Endothelial cell of umbilical vein (primary cell): ENCODE measurements at regions not wholly inside any gene's neighbourhood (a gene's known extent, or its start where the extent isn't known, plus 50 kb on each side); places are given as distances from the start of the nearest gene placed in this dataset.

Experiments used
- BruUV-seq: library from RNA; stranded (reverse); fragments of 400-500 nt; replicated peaks from 2 replicates; lab custom pipeline; 2021; lab: Mats Ljungman, UMichigan
- CTCF ChIA-PET: fragments of 300-600, 350-600 bp; sonication (Branson Sonifier 250); formaldehyde crosslinking; loops from one replicate; lab custom pipeline; 2021; ENCODE audit warnings: antibody characterized with exemption, inconsistent platforms; lab: Charles Lee
- POLR2A ChIA-PET: fragments of 300-600, 350-600 bp; sonication (Branson Sonifier 250); formaldehyde crosslinking; loops from one replicate; lab custom pipeline; 2021; ENCODE audit warnings: antibody characterized with exemption, inconsistent platforms; lab: Charles Lee
- DNase-seq: peaks from one replicate; pipeline ENCODE4 v3.0.0-alpha.2; 2011; ENCODE audit warnings: low read depth, low spot score
- FAIRE-seq: peaks from 2 replicates; lab custom pipeline; 2011; peaks lifted over from hg19 to GRCh38; lab: Jason Lieb, UNC
- H2AFZ ChIP-seq: 2 replicates; pipeline ENCODE4 v1.6.0; 2012; ENCODE audit warnings: low read depth, low read length, control low read depth, inconsistent platforms
- H3K27ac ChIP-seq: 2 replicates; pipeline ENCODE4 v1.5.1; 2011; ENCODE audit warnings: low read depth, mild to moderate bottlenecking, control low read depth, low read length, moderate library complexity; ENCODE audit not compliant: insufficient read depth
- H3K27me3 ChIP-seq, 2 experiments: 2 replicates each; pipeline versions ENCODE4 v1.6.0 to v1.6.1; 2011; ENCODE audit warnings: low read length in 2 of 2, mixed read lengths in 1 of 2; ENCODE audit not compliant: control insufficient read depth in 2 of 2, insufficient read depth in 2 of 2
- H3K36me3 ChIP-seq, 2 experiments: 2 replicates in 1 of 2; 3 replicates in 1 of 2; pipeline ENCODE4 v1.5.1; 2011; ENCODE audit warnings: low read length in 2 of 2, mild to moderate bottlenecking in 1 of 2, moderate library complexity in 1 of 2; ENCODE audit not compliant: control insufficient read depth in 2 of 2, insufficient read depth in 2 of 2; ENCODE audit errors: extremely low read depth in 1 of 2
- H3K4me1 ChIP-seq: 3 replicates; pipeline ENCODE4 v1.5.1; 2011; ENCODE audit warnings: mild to moderate bottlenecking, low read length; ENCODE audit not compliant: control insufficient read depth, insufficient read depth; ENCODE audit errors: extremely low read depth
- H3K4me2 ChIP-seq: 2 replicates; pipeline ENCODE4 v1.6.1; 2011; ENCODE audit warnings: low read length, control low read depth, mixed read lengths; ENCODE audit not compliant: insufficient read depth
- H3K4me3 ChIP-seq, 3 experiments: fragments of 200-600 bp in 1 of 3; sonication (generic), shearing (Covaris generic) in 1 of 3; replicated peaks in 1 of 3; 2 replicates each; pipeline ENCODE4 v1.5.1; 2011 to 2016; ENCODE audit warnings: control low read depth in 3 of 3, low read length in 3 of 3, mild to moderate bottlenecking in 2 of 3, inconsistent platforms in 1 of 3, low read depth in 1 of 3, moderate library complexity in 1 of 3; ENCODE audit not compliant: insufficient read depth in 1 of 3
- H3K79me2 ChIP-seq: 2 replicates; pipeline ENCODE4 v1.6.0; 2012; ENCODE audit warnings: low read length, inconsistent platforms; ENCODE audit not compliant: control insufficient read depth, insufficient read depth
- H3K9ac ChIP-seq: replicated peaks from 2 replicates; pipeline ENCODE3; 2011; ENCODE audit warnings: low read length, control low read depth; ENCODE audit not compliant: insufficient read depth; ENCODE audit errors: extremely low read depth
- H3K9me1 ChIP-seq: replicated peaks from 3 replicates; pipeline ENCODE4 v1.6.0; 2011; ENCODE audit warnings: mild to moderate bottlenecking, low read length; ENCODE audit not compliant: control insufficient read depth, insufficient read depth; ENCODE audit errors: extremely low read depth
- H3K9me3 ChIP-seq: replicated peaks from 2 replicates; pipeline ENCODE4 v1.5.1; 2012; ENCODE audit warnings: low read length, inconsistent platforms; ENCODE audit not compliant: control insufficient read depth, insufficient read depth
- H4K20me1 ChIP-seq: replicated peaks from 2 replicates; pipeline ENCODE3; 2011; ENCODE audit warnings: mild to moderate bottlenecking, low read length; ENCODE audit not compliant: control insufficient read depth, insufficient read depth; ENCODE audit errors: extremely low read depth
- CTCF ChIP-seq, 2 donors: IDR thresholded peaks; 1 replicate in 1 of 2; 2 replicates in 1 of 2; pipeline ENCODE4 v1.5.1; 2011; ENCODE audit warnings: low read length in 2 of 2, mild to moderate bottlenecking in 2 of 2, moderate library complexity in 2 of 2, control low read depth in 1 of 2, inconsistent platforms in 1 of 2, low read depth in 1 of 2; ENCODE audit not compliant: insufficient read depth in 1 of 2; ENCODE audit errors: extremely low read depth in 1 of 2
- EZH2 ChIP-seq: IDR thresholded peaks from 2 replicates; pipeline ENCODE4 v1.6.1; 2012; ENCODE audit warnings: borderline replicate concordance, low read depth, mild to moderate bottlenecking, moderate library complexity, low read length, inconsistent platforms; ENCODE audit not compliant: severe bottlenecking
- FOS ChIP-seq: IDR thresholded peaks from 2 replicates; pipeline ENCODE4 v1.6.1; 2011; ENCODE audit warnings: mild to moderate bottlenecking, low read length, moderate library complexity, borderline replicate concordance; ENCODE audit not compliant: insufficient read depth
- GATA2 ChIP-seq: IDR thresholded peaks from 2 replicates; pipeline ENCODE4 v1.7.0; 2011; ENCODE audit warnings: low read depth, mild to moderate bottlenecking, moderate library complexity, mixed read lengths, low read length; ENCODE audit not compliant: insufficient read length, insufficient read depth
- JUN ChIP-seq: IDR thresholded peaks from 2 replicates; pipeline ENCODE4 v1.6.1; 2011; ENCODE audit warnings: borderline replicate concordance, low read depth; ENCODE audit not compliant: insufficient read length, insufficient read depth
- MYC ChIP-seq: IDR thresholded peaks from one replicate; pipeline ENCODE4 v1.6.1; 2011; ENCODE audit warnings: mild to moderate bottlenecking, low read depth, low read length
- POLR2A ChIP-seq: IDR thresholded peaks from 2 replicates; pipeline ENCODE4 v1.6.1; 2012; ENCODE audit warnings: low read depth, mild to moderate bottlenecking, control low read depth, low read length
- POLR2AphosphoS5 ChIP-seq: IDR thresholded peaks from 2 replicates; pipeline ENCODE4 v1.6.1; 2012; ENCODE audit warnings: low read depth, mild to moderate bottlenecking, control low read depth, low read length, moderate library complexity; ENCODE audit not compliant: insufficient read depth
- dilution Hi-C: fragments of 300-500 bp; cut with MboI; formaldehyde crosslinking; loops from one replicate; pipeline ENCODE4 v1.15.0; 2019; ENCODE audit warnings: low sequenced_read_pairs; ENCODE audit not compliant: extremely low pct_ligation_motif_present
- intact Hi-C: fragments of 100-400 bp; cut with micrococcal nuclease; formaldehyde crosslinking; loops from one replicate; pipeline ENCODE4 v1.10.0; 2022
- TF ChIP-seq, protein P1 (sequence below): IDR thresholded peaks from 2 replicates; pipeline ENCODE4 v1.6.1; 2011; ENCODE audit not compliant: insufficient read depth, insufficient read length

DNA sequence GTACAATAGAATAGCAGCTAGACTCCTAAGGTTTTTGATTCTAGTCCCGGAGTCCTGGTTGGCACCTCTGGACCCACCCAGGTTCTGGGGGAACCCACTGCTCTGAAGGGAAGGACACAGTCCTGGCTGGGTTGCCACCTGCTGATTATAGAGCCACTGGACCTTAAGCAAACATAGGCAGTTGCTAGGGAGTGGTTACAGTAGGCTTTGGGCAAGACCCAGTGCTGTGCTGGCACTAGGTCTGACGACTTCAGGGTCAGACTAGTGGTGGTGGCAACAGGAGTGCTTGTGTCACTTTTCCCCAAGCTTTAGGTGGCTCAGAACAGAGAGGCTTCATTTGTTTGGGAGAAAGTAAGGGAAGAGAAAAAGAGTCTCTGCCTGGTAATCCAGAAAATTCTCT is 109.8 kb upstream of the C3orf80 start:
- H3K27me3 ChIP-seq: peaks cover 7 to 8% of the 10 kb centered on the region in 2 experiments

More for the DNA sequence above, 109.8 kb upstream of the C3orf80 start:
- Histone ChIP-seq H3K79me2 (no peaks in the 10 kb centered on the region), H3K4me1 (no peaks in the 10 kb centered on the region), H2AFZ (no peak overlapping the region), H3K4me3 (no peak overlapping the region), H4K20me1 (no peaks in the 10 kb centered on the region), H3K9me1 (no peaks in the 10 kb centered on the region), H3K36me3 (no peaks in the 10 kb centered on the region), H3K9me3 (no peaks in the 10 kb centered on the region), H3K4me2 (no peak overlapping the region), H3K9ac (no peak overlapping the region), H3K27ac (no peak overlapping the region)
- FAIRE-seq (no peak), DNase-seq (no peak)
- POLR2A ChIA-PET: no interaction called here
- CTCF ChIA-PET: no interaction called here
- BruUV-seq: no TSS peak
- dilution Hi-C loops (no loop called here), intact Hi-C loops (no loop called here)
- TF ChIP-seq EZH2: no peak
- no peak for TF ChIP-seq GATA2
- no peak for TF ChIP-seq JUN
- TF ChIP-seq POLR2A: no peak
- TF ChIP-seq MYC: no peak
- TF ChIP-seq POLR2AphosphoS5: no peak
- no peak for TF ChIP-seq CTCF (IDR thresholded peaks at IDR 0.05; ENCODE audit: extremely low read depth in 1 of 2, insufficient read depth in 1 of 2, low read depth in 1 of 2, low read length in 2 of 2)
- TF ChIP-seq FOS: no peak
- TF ChIP-seq, protein P1, sequence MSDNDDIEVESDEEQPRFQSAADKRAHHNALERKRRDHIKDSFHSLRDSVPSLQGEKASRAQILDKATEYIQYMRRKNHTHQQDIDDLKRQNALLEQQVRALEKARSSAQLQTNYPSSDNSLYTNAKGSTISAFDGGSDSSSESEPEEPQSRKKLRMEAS: no peak
